ENCODE measurements at regions not wholly inside any gene's neighbourhood (a gene's known extent, or its start where the extent isn't known, plus 50 kb on each side); places are given as distances from the start of the nearest gene placed in this dataset.

DNA sequence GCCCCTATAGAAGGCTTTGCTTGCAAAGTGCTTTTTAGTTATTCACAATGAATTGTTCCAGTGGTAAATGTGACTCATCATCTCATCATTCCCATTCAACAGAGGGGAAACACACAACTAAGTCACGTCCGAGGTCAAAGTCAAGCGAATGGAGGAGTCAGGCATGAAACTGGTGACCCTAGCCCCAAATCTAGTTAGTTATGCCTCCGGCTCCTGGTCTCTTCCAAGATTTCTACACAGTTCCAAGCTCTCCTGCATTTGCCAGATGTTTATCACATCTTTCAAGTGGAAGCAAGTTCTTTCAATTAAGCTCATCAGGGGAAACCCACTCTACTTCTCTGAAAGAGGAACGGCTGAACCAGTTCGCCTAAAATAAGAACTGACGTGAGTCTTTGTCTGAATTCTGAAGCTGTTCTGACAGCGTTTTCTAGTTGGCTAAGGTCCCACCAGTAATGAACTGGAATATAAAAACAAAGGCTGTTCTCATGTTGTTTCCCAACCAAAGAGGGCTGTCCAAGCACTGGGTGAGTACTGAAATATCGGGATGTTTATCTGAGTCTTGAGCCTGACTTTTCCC, 140.9 kb upstream of the NRBF2 start:
- TF ChIP-seq, protein P1, sequence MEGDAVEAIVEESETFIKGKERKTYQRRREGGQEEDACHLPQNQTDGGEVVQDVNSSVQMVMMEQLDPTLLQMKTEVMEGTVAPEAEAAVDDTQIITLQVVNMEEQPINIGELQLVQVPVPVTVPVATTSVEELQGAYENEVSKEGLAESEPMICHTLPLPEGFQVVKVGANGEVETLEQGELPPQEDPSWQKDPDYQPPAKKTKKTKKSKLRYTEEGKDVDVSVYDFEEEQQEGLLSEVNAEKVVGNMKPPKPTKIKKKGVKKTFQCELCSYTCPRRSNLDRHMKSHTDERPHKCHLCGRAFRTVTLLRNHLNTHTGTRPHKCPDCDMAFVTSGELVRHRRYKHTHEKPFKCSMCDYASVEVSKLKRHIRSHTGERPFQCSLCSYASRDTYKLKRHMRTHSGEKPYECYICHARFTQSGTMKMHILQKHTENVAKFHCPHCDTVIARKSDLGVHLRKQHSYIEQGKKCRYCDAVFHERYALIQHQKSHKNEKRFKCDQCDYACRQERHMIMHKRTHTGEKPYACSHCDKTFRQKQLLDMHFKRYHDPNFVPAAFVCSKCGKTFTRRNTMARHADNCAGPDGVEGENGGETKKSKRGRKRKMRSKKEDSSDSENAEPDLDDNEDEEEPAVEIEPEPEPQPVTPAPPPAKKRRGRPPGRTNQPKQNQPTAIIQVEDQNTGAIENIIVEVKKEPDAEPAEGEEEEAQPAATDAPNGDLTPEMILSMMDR (IDR thresholded peaks at IDR 0.05; ENCODE audit: low read depth, low read length): no peak
- TF ChIP-seq POLR2A (IDR thresholded peaks at IDR 0.05; ENCODE audit: extremely low read depth, insufficient read length): no peak

Measured in NB4 (cell line).